Activated CD4-positive, alpha-beta T cell treated with anti-CD3 and anti-CD28 coated beads, Interleukin-2, amount 10 ng/mL, durations not matched to agents 7 days and 5 days (primary cell): ENCODE measurements at regions not wholly inside any gene's neighbourhood (a gene's known extent, or its start where the extent isn't known, plus 50 kb on each side); places are given as distances from the start of the nearest gene placed in this dataset.

ENCODE experiments used
- CTCF ChIA-PET: fragments of 350-600 bp; sonication (Branson Sonifier 250); formaldehyde crosslinking; loops from one replicate; lab custom pipeline; 2021; ENCODE audit warnings: antibody characterized with exemption; lab: Charles Lee
- POLR2A ChIA-PET: fragments of 350-600 bp; sonication (Branson Sonifier 250); formaldehyde crosslinking; loops from one replicate; lab custom pipeline; 2021; ENCODE audit warnings: antibody characterized with exemption; lab: Charles Lee
- DNase-seq: peaks from one replicate; pipeline ENCODE4 v3.0.0-alpha.2; 2020
- H3K27ac Mint-ChIP-seq: one replicate; pipeline ENCODE4 v1.8.0; 2021; ENCODE audit warnings: mild to moderate bottlenecking, moderate library complexity, mixed read lengths
- H3K27me3 Mint-ChIP-seq: one replicate; pipeline ENCODE4 v1.8.0; 2021; ENCODE audit warnings: mixed read lengths
- H3K36me3 Mint-ChIP-seq: one replicate; pipeline ENCODE4 v1.8.0; 2021; ENCODE audit warnings: low read depth, mixed read lengths
- H3K4me1 Mint-ChIP-seq: one replicate; pipeline ENCODE4 v1.8.0; 2021; ENCODE audit warnings: mixed read lengths
- H3K4me3 Mint-ChIP-seq: one replicate; pipeline ENCODE4 v1.8.0; 2021; ENCODE audit warnings: mild to moderate bottlenecking, moderate library complexity, mixed read lengths
- H3K9me3 Mint-ChIP-seq: one replicate; pipeline ENCODE4 v1.8.0; 2021; ENCODE audit warnings: mixed read lengths

GRCh38 chr5:73229271-73229670 is 56.3 kb downstream of the TMEM174 start:
- ChIA-PET CTCF (interaction anchor here (1.4 kb wide), 1 partner anchor 74 kb away, joined by 3 read pairs; no protein-coding TSS in a partner anchor), POLR2A (no interaction called here)
- H3K9me3 Mint-ChIP-seq, result no peaks in the 10 kb centered on the region
- H3K4me3 Mint-ChIP-seq, result no peak overlapping the region
- DNase-seq, result no peak
- no peak overlapping the region for H3K27ac Mint-ChIP-seq
- H3K36me3 Mint-ChIP-seq, result no peaks in the 10 kb centered on the region
- H3K4me1 Mint-ChIP-seq, result peaks cover 15% of the 10 kb centered on the region
- H3K27me3 Mint-ChIP-seq, result peaks cover 81% of the 10 kb centered on the region

DNA sequence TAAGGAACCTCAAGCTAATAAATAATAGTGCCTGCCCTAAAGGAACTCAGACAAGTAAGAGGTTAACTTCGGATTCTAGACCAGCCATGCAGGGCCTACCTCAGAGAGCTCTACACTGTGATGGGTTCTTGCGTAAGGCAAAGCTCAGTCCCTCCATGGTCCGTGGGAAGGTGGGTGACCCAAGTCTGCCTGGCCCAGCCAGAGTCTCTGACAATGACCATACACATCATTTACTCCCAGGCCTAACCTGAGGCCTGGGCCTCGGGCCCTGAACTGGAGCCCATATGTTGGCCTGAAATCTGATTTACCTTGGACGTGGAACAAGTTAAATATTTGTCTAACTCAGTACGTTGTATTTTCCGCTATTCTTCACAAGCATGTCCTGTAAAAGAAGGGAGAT is 55.1 kb downstream of the TMEM174 start:
- Mint-ChIP-seq H3K9me3 (no peaks in the 10 kb centered on the region), H3K27ac (no peak overlapping the region), H3K36me3 (no peaks in the 10 kb centered on the region), H3K4me1 (peaks cover 15% of the 10 kb centered on the region), H3K27me3 (peaks cover 74% of the 10 kb centered on the region), H3K4me3 (no peak overlapping the region)
- POLR2A ChIA-PET, result no interaction called here
- CTCF ChIA-PET, result no interaction called here
- no peak for DNase-seq
